H9 (cell line): ENCODE measurements at regions not wholly inside any gene's neighbourhood (a gene's known extent, or its start where the extent isn't known, plus 50 kb on each side); places are given as distances from the start of the nearest gene placed in this dataset.

Experiments
- DNase-seq: peaks from one replicate; pipeline ENCODE4 v3.0.0-alpha.2; 2017
- H2AFZ ChIP-seq: one replicate; pipeline ENCODE4 v1.6.1; 2013; ENCODE audit warnings: mild to moderate bottlenecking, low read length, control low read depth, moderate library complexity
- H2AK5ac ChIP-seq: 2 replicates; pipeline ENCODE4 v1.6.1; 2013; ENCODE audit warnings: low read length, control low read depth, mixed read lengths; ENCODE audit not compliant: insufficient read length
- H2BK120ac ChIP-seq: one replicate; pipeline ENCODE4 v1.6.1; 2013; ENCODE audit warnings: low read depth, mild to moderate bottlenecking, low read length, control low read depth, inconsistent platforms; ENCODE audit not compliant: poor library complexity, severe bottlenecking
- H2BK12ac ChIP-seq: 2 replicates; pipeline ENCODE4 v1.6.1; 2013; ENCODE audit warnings: low read length, control low read depth, mixed read lengths, low read depth; ENCODE audit not compliant: insufficient read length
- H2BK15ac ChIP-seq: 2 replicates; pipeline ENCODE4 v1.6.1; 2013; ENCODE audit warnings: low read depth, low read length, control low read depth
- H2BK20ac ChIP-seq: one replicate; pipeline ENCODE4 v1.6.1; 2013; ENCODE audit warnings: low read depth, mild to moderate bottlenecking, low read length, control low read depth, inconsistent platforms; ENCODE audit not compliant: poor library complexity, severe bottlenecking
- H2BK5ac ChIP-seq: 2 replicates; pipeline ENCODE4 v1.6.1; 2013; ENCODE audit warnings: low read length, control low read depth, mixed read lengths; ENCODE audit not compliant: insufficient read length
- H3K14ac ChIP-seq: 2 replicates; pipeline ENCODE4 v1.6.1; 2013; ENCODE audit warnings: low read length, control low read depth; ENCODE audit not compliant: insufficient read depth
- H3K18ac ChIP-seq: 2 replicates; pipeline ENCODE4 v1.6.1; 2013; ENCODE audit warnings: low read depth, mild to moderate bottlenecking, mixed read lengths, low read length, control low read depth; ENCODE audit not compliant: insufficient read length
- H3K23ac ChIP-seq: 2 replicates; pipeline ENCODE4 v1.6.1; 2013; ENCODE audit warnings: low read length, control low read depth, mixed read lengths, low read depth; ENCODE audit not compliant: insufficient read length
- H3K23me2 ChIP-seq: 2 replicates; pipeline ENCODE4 v1.6.1; 2013; ENCODE audit warnings: low read depth, mild to moderate bottlenecking, mixed read lengths, low read length, control low read depth; ENCODE audit not compliant: insufficient read length, poor library complexity, severe bottlenecking
- H3K27ac ChIP-seq: 2 replicates; pipeline ENCODE4 v1.5.1; 2013; ENCODE audit warnings: low read length, control low read depth, mixed read lengths, low read depth; ENCODE audit not compliant: insufficient read length
- H3K27me3 ChIP-seq: 2 replicates; pipeline ENCODE4 v1.6.1; 2013; ENCODE audit warnings: low read length, control low read depth, inconsistent platforms; ENCODE audit not compliant: insufficient read depth
- H3K4ac ChIP-seq: 2 replicates; pipeline ENCODE4 v1.6.1; 2013; ENCODE audit warnings: low read depth, mild to moderate bottlenecking, control low read depth, inconsistent platforms, low read length, moderate library complexity
- H3K4me1 ChIP-seq: 2 replicates; pipeline ENCODE4 v1.6.1; 2013; ENCODE audit warnings: low read length, control low read depth, inconsistent platforms; ENCODE audit not compliant: insufficient read depth
- H3K4me2 ChIP-seq: 2 replicates; pipeline ENCODE4 v1.6.1; 2013; ENCODE audit warnings: low read length, control low read depth, mixed read lengths; ENCODE audit not compliant: insufficient read length, insufficient read depth
- H3K56ac ChIP-seq: 2 replicates; pipeline ENCODE4 v1.6.1; 2013; ENCODE audit warnings: low read depth, mild to moderate bottlenecking, mixed read lengths, low read length, control low read depth; ENCODE audit not compliant: insufficient read length
- H3K79me1 ChIP-seq: 2 replicates; pipeline ENCODE4 v1.6.1; 2013; ENCODE audit warnings: low read depth, mild to moderate bottlenecking, moderate library complexity, low read length, control low read depth, inconsistent platforms; ENCODE audit not compliant: insufficient read depth, poor library complexity, severe bottlenecking
- H3K79me2 ChIP-seq: 2 replicates; pipeline ENCODE4 v1.6.1; 2013; ENCODE audit warnings: low read length, control low read depth, inconsistent platforms; ENCODE audit not compliant: insufficient read depth
- H3K9ac ChIP-seq: 2 replicates; pipeline ENCODE4 v1.6.1; 2013; ENCODE audit warnings: low read length, control low read depth, mixed read lengths; ENCODE audit not compliant: insufficient read length; ENCODE audit errors: extremely low read depth
- H3K9me3 ChIP-seq: one replicate; pipeline ENCODE4 v1.6.1; 2013; ENCODE audit warnings: low read depth, low read length, inconsistent platforms; ENCODE audit not compliant: control insufficient read depth
- H3T11ph ChIP-seq: one replicate; pipeline ENCODE4 v1.6.1; 2013; ENCODE audit warnings: mild to moderate bottlenecking, low read length, control low read depth, inconsistent platforms
- H4K20me1 ChIP-seq: one replicate; pipeline ENCODE4 v1.6.1; 2013; ENCODE audit not compliant: control insufficient read depth, insufficient read length, insufficient read depth
- H4K5ac ChIP-seq: 2 replicates; pipeline ENCODE4 v1.6.1; 2013; ENCODE audit warnings: low read depth, mild to moderate bottlenecking, mixed read lengths, low read length, control low read depth; ENCODE audit not compliant: insufficient read length
- H4K8ac ChIP-seq: replicated peaks from 2 replicates; pipeline ENCODE4 v1.6.1; 2013; ENCODE audit warnings: low read length, control low read depth, mixed read lengths, low read depth; ENCODE audit not compliant: insufficient read length
- H4K91ac ChIP-seq: 2 replicates; pipeline ENCODE4 v1.6.1; 2013; ENCODE audit warnings: low read depth, mild to moderate bottlenecking, moderate library complexity, mixed read lengths, low read length, control low read depth; ENCODE audit not compliant: insufficient read length
- H3K27ac Mint-ChIP-seq, 3 experiments: 2 replicates in 2 of 3; 3 replicates in 1 of 3; pipeline ENCODE4 v1.8.0; 2020 to 2021; ENCODE audit warnings: mixed read lengths in 3 of 3, mild to moderate bottlenecking in 1 of 3, moderate library complexity in 1 of 3
- H3K27me3 Mint-ChIP-seq: 2 replicates; pipeline ENCODE4 v1.8.0; 2021; ENCODE audit warnings: low read depth, mild to moderate bottlenecking, moderate library complexity, mixed read lengths
- H3K36me3 Mint-ChIP-seq, 3 experiments: 2 replicates in 2 of 3; 3 replicates in 1 of 3; pipeline ENCODE4 v1.8.0; 2020 to 2021; ENCODE audit warnings: low read depth in 3 of 3, mixed read lengths in 3 of 3; ENCODE audit not compliant: insufficient read depth in 1 of 3
- H3K4me1 Mint-ChIP-seq, 2 experiments: 2 replicates each; pipeline ENCODE4 v1.8.0; 2020; ENCODE audit warnings: mixed read lengths in 2 of 2
- H3K4me3 Mint-ChIP-seq, 2 experiments: 2 replicates in 1 of 2; 3 replicates in 1 of 2; pipeline ENCODE4 v1.8.0; 2020 to 2021; ENCODE audit warnings: mild to moderate bottlenecking in 2 of 2, mixed read lengths in 2 of 2, moderate library complexity in 1 of 2
- H3K9me3 Mint-ChIP-seq, 2 experiments: 2 replicates in 1 of 2; 3 replicates in 1 of 2; pipeline ENCODE4 v1.8.0; 2020; ENCODE audit warnings: mild to moderate bottlenecking in 2 of 2, mixed read lengths in 2 of 2, moderate library complexity in 1 of 2
- CTCF ChIP-seq: fragments of 200-600 bp; sonication (generic); conservative IDR thresholded peaks from 3 replicates; pipeline ENCODE4 v1.8.0; 2021; ENCODE audit warnings: antibody characterized with exemption, mild to moderate bottlenecking
- WGBS: extraction: QIAGEN DNeasy Blood & Tissue Kit; methylation state at CpG from one replicate; pipeline ENCODE4 v1.1.7; 2013; ENCODE audit warnings: missing lambda C conversion rate, low lambda C conversion rate, mixed read lengths; ENCODE audit not compliant: insufficient read length; ENCODE audit errors: extremely low coverage; 5-methylcytosine and 5-hydroxymethylcytosine counted together

- no peak overlapping the region for H4K8ac ChIP-seq
- H2BK12ac ChIP-seq = no peak overlapping the region
- peak overlapping the region in 2 of 3 experiments; percentile 46 to 94; a peak in 2 of 7 replicates for H3K27ac Mint-ChIP-seq
- H3K9me3 ChIP-seq = no peaks in the 10 kb centered on the region
- no peaks in the 10 kb centered on the region for H4K20me1 ChIP-seq
- no peaks in the 10 kb centered on the region for H3K27me3 Mint-ChIP-seq
- H2BK120ac ChIP-seq = no peak overlapping the region
- H3K18ac ChIP-seq = no peak overlapping the region
- H3K4me1 Mint-ChIP-seq = peaks cover 32 to 35% of the 10 kb centered on the region in 2 experiments
- H2BK15ac ChIP-seq = no peak overlapping the region
- no peaks in the 10 kb centered on the region for H3K79me2 ChIP-seq
- no peak overlapping the region for H3K23ac ChIP-seq
- no peak for DNase-seq
- H3K79me1 ChIP-seq = no peaks in the 10 kb centered on the region
- no peak overlapping the region for H2AK5ac ChIP-seq
- H2AFZ ChIP-seq = no peak overlapping the region
- no peak overlapping the region for H3K56ac ChIP-seq
- no CpG with 5 or more reads among the region's 1 CpG for WGBS
- no peaks in the 10 kb centered on the region for H3K27me3 ChIP-seq
- H3K4me3 Mint-ChIP-seq = no peak overlapping the region
- H4K91ac ChIP-seq = no peak overlapping the region
- H3K4ac ChIP-seq = no peak overlapping the region
- no peak overlapping the region for H3K14ac ChIP-seq
- H3K4me1 ChIP-seq = peaks cover 5% of the 10 kb centered on the region
- no peak overlapping the region for H2BK20ac ChIP-seq
- H3K36me3 Mint-ChIP-seq = no peaks in the 10 kb centered on the region; a peak in 1 of 7 replicates
- no peak overlapping the region for H3K9ac ChIP-seq
- H3K9me3 Mint-ChIP-seq = no peaks in the 10 kb centered on the region
- H3K4me2 ChIP-seq = no peak overlapping the region
- no peak overlapping the region for H4K5ac ChIP-seq
- no peak overlapping the region for H3K27ac ChIP-seq
- H3K23me2 ChIP-seq = no peaks in the 10 kb centered on the region
- H3T11ph ChIP-seq = no peak overlapping the region
- no peak overlapping the region for H2BK5ac ChIP-seq
- no peak for TF ChIP-seq CTCF
Measured at GRCh38 chr1:229192031-229192430, 78.9 kb upstream of the RAB4A start.
